H9 (cell line): ENCODE measurements at regions not wholly inside any gene's neighbourhood (a gene's known extent, or its start where the extent isn't known, plus 50 kb on each side); places are given as distances from the start of the nearest gene placed in this dataset.

Experiments
- DNase-seq: peaks from one replicate; pipeline ENCODE4 v3.0.0-alpha.2; 2017
- H2AFZ ChIP-seq: one replicate; pipeline ENCODE4 v1.6.1; 2013; ENCODE audit warnings: mild to moderate bottlenecking, low read length, control low read depth, moderate library complexity
- H2AK5ac ChIP-seq: 2 replicates; pipeline ENCODE4 v1.6.1; 2013; ENCODE audit warnings: low read length, control low read depth, mixed read lengths; ENCODE audit not compliant: insufficient read length
- H2BK120ac ChIP-seq: one replicate; pipeline ENCODE4 v1.6.1; 2013; ENCODE audit warnings: low read depth, mild to moderate bottlenecking, low read length, control low read depth, inconsistent platforms; ENCODE audit not compliant: poor library complexity, severe bottlenecking
- H2BK12ac ChIP-seq: 2 replicates; pipeline ENCODE4 v1.6.1; 2013; ENCODE audit warnings: low read length, control low read depth, mixed read lengths, low read depth; ENCODE audit not compliant: insufficient read length
- H2BK15ac ChIP-seq: 2 replicates; pipeline ENCODE4 v1.6.1; 2013; ENCODE audit warnings: low read depth, low read length, control low read depth
- H2BK20ac ChIP-seq: one replicate; pipeline ENCODE4 v1.6.1; 2013; ENCODE audit warnings: low read depth, mild to moderate bottlenecking, low read length, control low read depth, inconsistent platforms; ENCODE audit not compliant: poor library complexity, severe bottlenecking
- H2BK5ac ChIP-seq: 2 replicates; pipeline ENCODE4 v1.6.1; 2013; ENCODE audit warnings: low read length, control low read depth, mixed read lengths; ENCODE audit not compliant: insufficient read length
- H3K14ac ChIP-seq: 2 replicates; pipeline ENCODE4 v1.6.1; 2013; ENCODE audit warnings: low read length, control low read depth; ENCODE audit not compliant: insufficient read depth
- H3K18ac ChIP-seq: 2 replicates; pipeline ENCODE4 v1.6.1; 2013; ENCODE audit warnings: low read depth, mild to moderate bottlenecking, mixed read lengths, low read length, control low read depth; ENCODE audit not compliant: insufficient read length
- H3K23ac ChIP-seq: 2 replicates; pipeline ENCODE4 v1.6.1; 2013; ENCODE audit warnings: low read length, control low read depth, mixed read lengths, low read depth; ENCODE audit not compliant: insufficient read length
- H3K23me2 ChIP-seq: 2 replicates; pipeline ENCODE4 v1.6.1; 2013; ENCODE audit warnings: low read depth, mild to moderate bottlenecking, mixed read lengths, low read length, control low read depth; ENCODE audit not compliant: insufficient read length, poor library complexity, severe bottlenecking
- H3K27ac ChIP-seq: 2 replicates; pipeline ENCODE4 v1.5.1; 2013; ENCODE audit warnings: low read length, control low read depth, mixed read lengths, low read depth; ENCODE audit not compliant: insufficient read length
- H3K27me3 ChIP-seq: 2 replicates; pipeline ENCODE4 v1.6.1; 2013; ENCODE audit warnings: low read length, control low read depth, inconsistent platforms; ENCODE audit not compliant: insufficient read depth
- H3K4ac ChIP-seq: 2 replicates; pipeline ENCODE4 v1.6.1; 2013; ENCODE audit warnings: low read depth, mild to moderate bottlenecking, control low read depth, inconsistent platforms, low read length, moderate library complexity
- H3K4me1 ChIP-seq: 2 replicates; pipeline ENCODE4 v1.6.1; 2013; ENCODE audit warnings: low read length, control low read depth, inconsistent platforms; ENCODE audit not compliant: insufficient read depth
- H3K4me2 ChIP-seq: 2 replicates; pipeline ENCODE4 v1.6.1; 2013; ENCODE audit warnings: low read length, control low read depth, mixed read lengths; ENCODE audit not compliant: insufficient read length, insufficient read depth
- H3K56ac ChIP-seq: 2 replicates; pipeline ENCODE4 v1.6.1; 2013; ENCODE audit warnings: low read depth, mild to moderate bottlenecking, mixed read lengths, low read length, control low read depth; ENCODE audit not compliant: insufficient read length
- H3K79me1 ChIP-seq: 2 replicates; pipeline ENCODE4 v1.6.1; 2013; ENCODE audit warnings: low read depth, mild to moderate bottlenecking, moderate library complexity, low read length, control low read depth, inconsistent platforms; ENCODE audit not compliant: insufficient read depth, poor library complexity, severe bottlenecking
- H3K79me2 ChIP-seq: 2 replicates; pipeline ENCODE4 v1.6.1; 2013; ENCODE audit warnings: low read length, control low read depth, inconsistent platforms; ENCODE audit not compliant: insufficient read depth
- H3K9ac ChIP-seq: 2 replicates; pipeline ENCODE4 v1.6.1; 2013; ENCODE audit warnings: low read length, control low read depth, mixed read lengths; ENCODE audit not compliant: insufficient read length; ENCODE audit errors: extremely low read depth
- H3K9me3 ChIP-seq: one replicate; pipeline ENCODE4 v1.6.1; 2013; ENCODE audit warnings: low read depth, low read length, inconsistent platforms; ENCODE audit not compliant: control insufficient read depth
- H3T11ph ChIP-seq: one replicate; pipeline ENCODE4 v1.6.1; 2013; ENCODE audit warnings: mild to moderate bottlenecking, low read length, control low read depth, inconsistent platforms
- H4K20me1 ChIP-seq: one replicate; pipeline ENCODE4 v1.6.1; 2013; ENCODE audit not compliant: control insufficient read depth, insufficient read length, insufficient read depth
- H4K5ac ChIP-seq: 2 replicates; pipeline ENCODE4 v1.6.1; 2013; ENCODE audit warnings: low read depth, mild to moderate bottlenecking, mixed read lengths, low read length, control low read depth; ENCODE audit not compliant: insufficient read length
- H4K8ac ChIP-seq: replicated peaks from 2 replicates; pipeline ENCODE4 v1.6.1; 2013; ENCODE audit warnings: low read length, control low read depth, mixed read lengths, low read depth; ENCODE audit not compliant: insufficient read length
- H4K91ac ChIP-seq: 2 replicates; pipeline ENCODE4 v1.6.1; 2013; ENCODE audit warnings: low read depth, mild to moderate bottlenecking, moderate library complexity, mixed read lengths, low read length, control low read depth; ENCODE audit not compliant: insufficient read length
- H3K27ac Mint-ChIP-seq, 3 experiments: 2 replicates in 2 of 3; 3 replicates in 1 of 3; pipeline ENCODE4 v1.8.0; 2020 to 2021; ENCODE audit warnings: mixed read lengths in 3 of 3, mild to moderate bottlenecking in 1 of 3, moderate library complexity in 1 of 3
- H3K27me3 Mint-ChIP-seq: 2 replicates; pipeline ENCODE4 v1.8.0; 2021; ENCODE audit warnings: low read depth, mild to moderate bottlenecking, moderate library complexity, mixed read lengths
- H3K36me3 Mint-ChIP-seq, 3 experiments: 2 replicates in 2 of 3; 3 replicates in 1 of 3; pipeline ENCODE4 v1.8.0; 2020 to 2021; ENCODE audit warnings: low read depth in 3 of 3, mixed read lengths in 3 of 3; ENCODE audit not compliant: insufficient read depth in 1 of 3
- H3K4me1 Mint-ChIP-seq, 2 experiments: 2 replicates each; pipeline ENCODE4 v1.8.0; 2020; ENCODE audit warnings: mixed read lengths in 2 of 2
- H3K4me3 Mint-ChIP-seq, 2 experiments: 2 replicates in 1 of 2; 3 replicates in 1 of 2; pipeline ENCODE4 v1.8.0; 2020 to 2021; ENCODE audit warnings: mild to moderate bottlenecking in 2 of 2, mixed read lengths in 2 of 2, moderate library complexity in 1 of 2
- H3K9me3 Mint-ChIP-seq, 2 experiments: 2 replicates in 1 of 2; 3 replicates in 1 of 2; pipeline ENCODE4 v1.8.0; 2020; ENCODE audit warnings: mild to moderate bottlenecking in 2 of 2, mixed read lengths in 2 of 2, moderate library complexity in 1 of 2
- CTCF ChIP-seq: fragments of 200-600 bp; sonication (generic); conservative IDR thresholded peaks from 3 replicates; pipeline ENCODE4 v1.8.0; 2021; ENCODE audit warnings: antibody characterized with exemption, mild to moderate bottlenecking
- WGBS: extraction: QIAGEN DNeasy Blood & Tissue Kit; methylation state at CpG from one replicate; pipeline ENCODE4 v1.1.7; 2013; ENCODE audit warnings: missing lambda C conversion rate, low lambda C conversion rate, mixed read lengths; ENCODE audit not compliant: insufficient read length; ENCODE audit errors: extremely low coverage; 5-methylcytosine and 5-hydroxymethylcytosine counted together

- H3K18ac ChIP-seq = no peak overlapping the region
- H3T11ph ChIP-seq = no peak overlapping the region
- no peak overlapping the region for H2BK5ac ChIP-seq
- no peak overlapping the region; the same call in 1 of the 2 replicates for H3K14ac ChIP-seq
- no peaks in the 10 kb centered on the region for H3K4me1 ChIP-seq
- no peak overlapping the region for H3K56ac ChIP-seq
- H3K9ac ChIP-seq = no peak overlapping the region
- no peak overlapping the region for H3K4ac ChIP-seq
- H3K4me3 Mint-ChIP-seq = no peak overlapping the region
- H3K27ac ChIP-seq = no peak overlapping the region
- no peak overlapping the region; a peak in 1 of 7 replicates for H3K27ac Mint-ChIP-seq
- H3K79me2 ChIP-seq = no peaks in the 10 kb centered on the region
- peaks cover 3 to 4% of the 10 kb centered on the region in 2 experiments; a peak in 2 of 4 replicates for H3K4me1 Mint-ChIP-seq
- no peak overlapping the region for H4K5ac ChIP-seq
- DNase-seq = no peak
- H3K36me3 Mint-ChIP-seq = no peaks in the 10 kb centered on the region; a peak in 1 of 7 replicates
- peaks cover 2% of the 10 kb centered on the region; the same call in 1 of the 2 replicates for H3K27me3 Mint-ChIP-seq
- no peak overlapping the region for H4K91ac ChIP-seq
- H4K20me1 ChIP-seq = no peaks in the 10 kb centered on the region
- TF ChIP-seq CTCF = no peak
- no peak overlapping the region for H2BK20ac ChIP-seq
- peaks cover 5 to 7% of the 10 kb centered on the region in 2 experiments; a peak in 3 of 5 replicates for H3K9me3 Mint-ChIP-seq
- no peak overlapping the region for H2BK12ac ChIP-seq
- no peak overlapping the region for H2BK120ac ChIP-seq
- H3K23ac ChIP-seq = no peak overlapping the region
- H3K79me1 ChIP-seq = no peaks in the 10 kb centered on the region
- H2BK15ac ChIP-seq = no peak overlapping the region
- no peak overlapping the region for H3K4me2 ChIP-seq
- H3K9me3 ChIP-seq = no peaks in the 10 kb centered on the region
- H3K27me3 ChIP-seq = no peaks in the 10 kb centered on the region
- H3K23me2 ChIP-seq = peaks cover 2% of the 10 kb centered on the region
- no peak overlapping the region for H2AK5ac ChIP-seq
- no peak overlapping the region for H2AFZ ChIP-seq
- no CpG with 5 or more reads among the region's 26 CpGs for WGBS
- no peak overlapping the region for H4K8ac ChIP-seq
Observed at GRCh38 chr20:24873025-24873620, 75.9 kb upstream of the CST7 start.
